ENCODE measurements at regions not wholly inside any gene's neighbourhood (a gene's known extent, or its start where the extent isn't known, plus 50 kb on each side); places are given as distances from the start of the nearest gene placed in this dataset.

GRCh38 chrX:39324233-39324930 is 523.1 kb downstream of the MID1IP1 start:
- CTCF ChIA-PET, result interaction anchor here (0.6 kb wide), 1 partner anchor 1579 kb away, joined by 3 read pairs; no protein-coding TSS in a partner anchor

GRCh38 chrX:39327255-39327654 is 526.0 kb downstream of the MID1IP1 start:
- H3K9me3 ChIP-seq (ENCODE audit: control insufficient read depth, insufficient read depth, low read depth, low read length), result no peaks in the 10 kb centered on the region
- ChIA-PET POLR2A (no interaction called here), CTCF (no interaction called here)
- H3K36me3 ChIP-seq (ENCODE audit: control insufficient read depth in 2 of 2, insufficient read depth in 1 of 2, low read length in 2 of 2), result no peaks in the 10 kb centered on the region
- no peak overlapping the region for H3K4me3 ChIP-seq (ENCODE audit: low read depth, low read length)
- no peak overlapping the region for H3K27ac ChIP-seq (ENCODE audit: extremely low read depth, low read depth, low read length)
- H3K4me1 ChIP-seq (ENCODE audit: control insufficient read depth, insufficient read depth, low read length), result no peaks in the 10 kb centered on the region
- TF ChIP-seq ZNF223 (tag by site-specific recombination; IDR thresholded peaks at IDR 0.05) (no peak), ZNF426 (tag by site-specific recombination; IDR thresholded peaks at IDR 0.05) (no peak), ZBTB7A (tag by site-specific recombination; IDR thresholded peaks at IDR 0.05; ENCODE audit: low read depth) (no peak), MEIS1 (CRISPR knock-in tag; IDR thresholded peaks at IDR 0.05; ENCODE audit: borderline replicate concordance) (no peak), CTCF (tag by site-specific recombination; IDR thresholded peaks at IDR 0.05) (no peak), ZNF24 (tag by site-specific recombination; IDR thresholded peaks at IDR 0.05) (no peak), SP2 (tag by site-specific recombination; IDR thresholded peaks at IDR 0.05) (no peak), OVOL3 (tag by site-specific recombination; IDR thresholded peaks at IDR 0.05) (no peak), BCL11A (tag by site-specific recombination; IDR thresholded peaks at IDR 0.05; ENCODE audit: low read depth) (no peak), ZNF621 (tag by site-specific recombination; IDR thresholded peaks at IDR 0.05) (no peak), ZNF837 (tag by site-specific recombination; IDR thresholded peaks at IDR 0.05) (no peak), ZNF558 (tag by site-specific recombination; IDR thresholded peaks at IDR 0.05) (no peak), ZNF202 (tag by site-specific recombination; IDR thresholded peaks at IDR 0.05; ENCODE audit: borderline replicate concordance) (no peak), GFI1B (tag by site-specific recombination; IDR thresholded peaks at IDR 0.05) (no peak), RBAK (tag by site-specific recombination; IDR thresholded peaks at IDR 0.05) (no peak), ZBTB6 (tag by site-specific recombination; IDR thresholded peaks at IDR 0.05) (no peak), ZNF677 (tag by site-specific recombination; IDR thresholded peaks at IDR 0.05) (no peak)

More at GRCh38 chrX:39324233-39324930, 523.1 kb downstream of the MID1IP1 start:
- Histone ChIP-seq H3K9me3 (ENCODE audit: control insufficient read depth, insufficient read depth, low read depth, low read length) (no peaks in the 10 kb centered on the region), H3K36me3 (ENCODE audit: control insufficient read depth in 2 of 2, insufficient read depth in 1 of 2, low read length in 2 of 2) (no peaks in the 10 kb centered on the region), H3K4me1 (ENCODE audit: control insufficient read depth, insufficient read depth, low read length) (no peaks in the 10 kb centered on the region), H3K27ac (ENCODE audit: extremely low read depth, low read depth, low read length) (no peak overlapping the region), H3K4me3 (ENCODE audit: low read depth, low read length) (no peak overlapping the region)
- POLR2A ChIA-PET, result no interaction called here
- no peak for TF ChIP-seq SP3 (tag by site-specific recombination; IDR thresholded peaks at IDR 0.05)
- no peak for TF ChIP-seq ZNF658 (tag by site-specific recombination; IDR thresholded peaks at IDR 0.05)
- TF ChIP-seq SALL2 (tag by site-specific recombination; IDR thresholded peaks at IDR 0.05; ENCODE audit: borderline replicate concordance), result no peak
- no peak for TF ChIP-seq ZNF529 (tag by site-specific recombination; IDR thresholded peaks at IDR 0.05; ENCODE audit: insufficient replicate concordance)
- TF ChIP-seq ZNF248 (tag by site-specific recombination; IDR thresholded peaks at IDR 0.05), result no peak
- no peak for TF ChIP-seq CTCF (tag by site-specific recombination; IDR thresholded peaks at IDR 0.05)
- no peak for TF ChIP-seq ZNF114 (tag by site-specific recombination; IDR thresholded peaks at IDR 0.05)
- no peak for TF ChIP-seq ZNF350 (tag by site-specific recombination; IDR thresholded peaks at IDR 0.05)
- no peak for TF ChIP-seq ZNF677 (tag by site-specific recombination; IDR thresholded peaks at IDR 0.05)
- no peak for TF ChIP-seq ATF2 (tag by site-specific recombination; IDR thresholded peaks at IDR 0.05; ENCODE audit: low read depth)
- no peak for TF ChIP-seq ZNF747 (tag by site-specific recombination; IDR thresholded peaks at IDR 0.05)
- no peak for TF ChIP-seq ZNF48 (tag by site-specific recombination; IDR thresholded peaks at IDR 0.05)

All from HEK293 (cell line).